Neural crest cell (in vitro differentiated cells): ENCODE measurements at regions not wholly inside any gene's neighbourhood (a gene's known extent, or its start where the extent isn't known, plus 50 kb on each side); places are given as distances from the start of the nearest gene placed in this dataset.
A peak's percentile ranks its signal among the peaks of the same experiment; 100 is the strongest.

Experiments used
- DNase-seq: peaks from one replicate; pipeline ENCODE4 v3.0.0; 2021; ENCODE audit warnings: low read depth, mixed read lengths, low spot score
- H3K27ac Mint-ChIP-seq: one replicate; pipeline ENCODE4 v1.8.0; 2021; ENCODE audit warnings: mild to moderate bottlenecking, mixed read lengths; ENCODE audit not compliant: unreplicated experiment
- H3K27me3 Mint-ChIP-seq: 2 replicates; pipeline ENCODE4 v1.8.0; 2021; ENCODE audit warnings: low read depth, mild to moderate bottlenecking, mixed read lengths
- H3K36me3 Mint-ChIP-seq: 2 replicates; pipeline ENCODE4 v1.8.0; 2021; ENCODE audit warnings: low read depth, mild to moderate bottlenecking, mixed read lengths
- H3K4me1 Mint-ChIP-seq: 2 replicates; pipeline ENCODE4 v1.8.0; 2021; ENCODE audit warnings: mixed read lengths
- H3K4me3 Mint-ChIP-seq: one replicate; pipeline ENCODE4 v1.8.0; 2021; ENCODE audit warnings: mild to moderate bottlenecking, mixed read lengths
- H3K9me3 Mint-ChIP-seq: 2 replicates; pipeline ENCODE4 v1.8.0; 2021; ENCODE audit warnings: mixed read lengths
- TF ChIP-seq, protein P1 (sequence below): fragments of 200-600 bp; sonication (generic); conservative IDR thresholded peaks from 2 replicates; pipeline ENCODE4 v1.5.0; 2021; ENCODE audit warnings: antibody characterized with exemption, mild to moderate bottlenecking

DNA sequence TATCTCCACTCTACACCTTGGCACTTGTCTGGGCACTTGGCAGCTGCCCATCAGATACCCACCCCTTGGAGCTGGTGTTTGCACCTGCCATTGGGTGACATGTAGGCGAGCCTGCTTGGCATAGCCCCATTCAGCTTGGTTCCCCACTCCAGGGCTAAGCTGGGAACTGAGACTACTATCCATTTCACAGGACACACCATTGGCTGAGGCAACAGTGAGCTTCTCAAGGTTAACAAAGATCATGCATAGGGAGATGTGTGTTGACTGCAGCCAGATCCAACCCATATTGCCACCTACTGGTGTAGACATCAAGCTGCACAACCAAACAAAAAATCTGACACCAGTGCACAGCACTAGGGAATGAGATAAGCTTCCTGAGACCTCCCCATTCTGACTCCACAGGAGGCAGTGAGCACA lies 1389.8 kb upstream of the TMEFF2 start:
- Mint-ChIP-seq H3K9me3 (peaks cover 4% of the 10 kb centered on the region), H3K27ac (no peak overlapping the region), H3K27me3 (no peaks in the 10 kb centered on the region), H3K4me1 (no peaks in the 10 kb centered on the region), H3K36me3 (peaks cover 2% of the 10 kb centered on the region), H3K4me3 (no peak overlapping the region)
- DNase-seq, result peak; percentile 1
- TF ChIP-seq, protein P1, sequence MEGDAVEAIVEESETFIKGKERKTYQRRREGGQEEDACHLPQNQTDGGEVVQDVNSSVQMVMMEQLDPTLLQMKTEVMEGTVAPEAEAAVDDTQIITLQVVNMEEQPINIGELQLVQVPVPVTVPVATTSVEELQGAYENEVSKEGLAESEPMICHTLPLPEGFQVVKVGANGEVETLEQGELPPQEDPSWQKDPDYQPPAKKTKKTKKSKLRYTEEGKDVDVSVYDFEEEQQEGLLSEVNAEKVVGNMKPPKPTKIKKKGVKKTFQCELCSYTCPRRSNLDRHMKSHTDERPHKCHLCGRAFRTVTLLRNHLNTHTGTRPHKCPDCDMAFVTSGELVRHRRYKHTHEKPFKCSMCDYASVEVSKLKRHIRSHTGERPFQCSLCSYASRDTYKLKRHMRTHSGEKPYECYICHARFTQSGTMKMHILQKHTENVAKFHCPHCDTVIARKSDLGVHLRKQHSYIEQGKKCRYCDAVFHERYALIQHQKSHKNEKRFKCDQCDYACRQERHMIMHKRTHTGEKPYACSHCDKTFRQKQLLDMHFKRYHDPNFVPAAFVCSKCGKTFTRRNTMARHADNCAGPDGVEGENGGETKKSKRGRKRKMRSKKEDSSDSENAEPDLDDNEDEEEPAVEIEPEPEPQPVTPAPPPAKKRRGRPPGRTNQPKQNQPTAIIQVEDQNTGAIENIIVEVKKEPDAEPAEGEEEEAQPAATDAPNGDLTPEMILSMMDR, result peak; percentile 59

DNA sequence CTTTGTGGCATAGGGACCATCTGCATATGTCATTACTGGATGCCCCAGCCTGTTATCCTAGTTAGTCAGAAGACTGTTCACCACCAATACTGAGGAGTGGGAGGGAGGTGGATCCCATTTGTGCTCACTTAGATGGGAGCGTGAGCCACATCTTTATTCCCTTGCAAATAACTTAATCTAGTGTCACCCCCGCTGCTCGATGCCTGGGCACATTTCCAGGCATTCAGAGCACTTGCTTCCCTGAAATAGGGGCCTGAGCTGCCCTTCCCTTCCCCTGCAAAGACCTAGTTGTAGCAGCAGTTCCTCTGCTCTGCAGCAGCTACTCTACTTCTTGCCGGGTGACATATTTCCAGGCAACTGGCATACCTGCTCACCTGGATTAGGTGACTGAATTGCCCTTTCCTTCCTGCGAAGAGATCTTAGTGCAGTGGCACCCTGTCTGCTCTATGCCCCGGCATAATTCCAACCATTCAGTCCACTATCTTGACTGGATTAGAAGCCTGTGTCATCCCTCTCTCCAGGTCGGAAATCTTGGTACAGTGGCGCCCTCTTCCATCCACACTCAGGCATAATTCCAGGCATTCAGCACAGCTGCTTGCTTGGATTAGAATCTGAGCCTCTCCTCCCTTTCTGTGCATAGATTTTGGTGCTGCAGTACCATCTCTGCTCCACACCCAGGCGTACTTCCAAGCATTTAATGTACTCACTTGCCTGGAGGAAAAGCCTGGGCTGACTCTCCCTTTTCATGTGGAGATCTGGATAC lies 1389.1 kb upstream of the TMEFF2 start:
- Mint-ChIP-seq H3K27me3 (no peaks in the 10 kb centered on the region), H3K4me1 (no peaks in the 10 kb centered on the region), H3K4me3 (no peak overlapping the region), H3K27ac (no peak overlapping the region), H3K9me3 (peaks cover 4% of the 10 kb centered on the region), H3K36me3 (peaks cover 2% of the 10 kb centered on the region)
- DNase-seq, result peak; percentile 14
- TF ChIP-seq, protein P1, result peak; percentile 14

DNA sequence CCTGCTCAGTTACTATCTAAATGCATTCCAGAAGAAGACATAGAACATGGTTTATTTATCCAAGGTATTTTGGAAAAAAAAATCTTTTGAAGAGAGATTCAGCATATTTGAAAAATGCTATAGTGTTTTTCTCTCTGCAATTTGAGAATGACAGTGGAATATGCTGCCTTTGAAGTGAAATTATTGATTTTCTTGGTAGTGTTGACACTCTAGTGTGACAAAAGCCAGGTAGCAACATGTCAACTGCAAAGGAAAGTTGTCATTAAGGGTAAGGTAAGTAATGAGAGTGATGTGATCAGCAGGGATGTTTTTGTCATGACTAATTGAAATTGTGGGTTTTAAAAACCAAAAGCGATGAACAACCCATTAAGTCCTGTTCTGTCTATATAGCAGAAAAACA lies 1387.1 kb upstream of the TMEFF2 start:
- Mint-ChIP-seq H3K4me1 (no peaks in the 10 kb centered on the region), H3K9me3 (peaks cover 4% of the 10 kb centered on the region), H3K36me3 (peaks cover 2% of the 10 kb centered on the region), H3K27ac (no peak overlapping the region), H3K27me3 (no peaks in the 10 kb centered on the region), H3K4me3 (no peak overlapping the region)
- no peak for DNase-seq
- TF ChIP-seq, protein P1, result no peak

DNA sequence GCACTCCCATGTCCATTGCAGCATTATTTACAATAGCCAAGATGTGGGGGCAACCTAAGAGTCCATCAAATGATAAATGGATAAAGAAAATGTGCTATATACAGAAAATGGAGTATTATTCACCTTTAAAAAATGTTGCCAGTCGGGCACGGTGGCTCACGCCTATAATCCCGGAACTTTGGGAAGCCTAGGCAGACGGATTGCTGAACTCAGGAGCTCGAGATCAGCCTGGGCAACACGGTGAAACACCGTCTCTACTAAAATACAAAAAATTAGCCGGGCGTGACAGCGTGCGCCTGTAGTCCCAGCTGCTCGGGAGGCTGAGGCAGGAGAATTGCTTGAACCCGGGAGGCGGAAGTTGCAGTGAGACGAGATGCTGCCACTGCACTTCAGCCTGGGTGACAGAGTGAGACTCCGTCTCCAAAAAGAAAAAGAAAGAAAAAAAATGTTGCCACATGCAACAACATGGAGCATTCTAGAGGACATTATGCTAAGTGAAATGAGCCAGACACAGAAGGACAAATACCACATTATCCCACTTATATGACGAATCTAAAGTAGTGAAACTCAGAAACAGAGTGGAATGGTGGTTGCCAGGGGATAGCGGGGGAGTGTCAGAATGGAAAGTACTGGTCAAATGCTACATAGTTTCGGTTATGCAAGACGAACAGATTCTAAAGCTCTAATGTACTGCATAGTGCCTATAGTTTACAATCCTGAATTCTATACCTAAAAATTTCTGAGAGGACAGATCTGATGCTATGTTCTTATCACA lies 1385.6 kb upstream of the TMEFF2 start:
- Mint-ChIP-seq H3K4me3 (no peak overlapping the region), H3K27ac (no peak overlapping the region), H3K27me3 (no peaks in the 10 kb centered on the region), H3K4me1 (no peaks in the 10 kb centered on the region), H3K9me3 (no peaks in the 10 kb centered on the region), H3K36me3 (peaks cover 2% of the 10 kb centered on the region)
- no peak for DNase-seq
- TF ChIP-seq, protein P1, result no peak

DNA sequence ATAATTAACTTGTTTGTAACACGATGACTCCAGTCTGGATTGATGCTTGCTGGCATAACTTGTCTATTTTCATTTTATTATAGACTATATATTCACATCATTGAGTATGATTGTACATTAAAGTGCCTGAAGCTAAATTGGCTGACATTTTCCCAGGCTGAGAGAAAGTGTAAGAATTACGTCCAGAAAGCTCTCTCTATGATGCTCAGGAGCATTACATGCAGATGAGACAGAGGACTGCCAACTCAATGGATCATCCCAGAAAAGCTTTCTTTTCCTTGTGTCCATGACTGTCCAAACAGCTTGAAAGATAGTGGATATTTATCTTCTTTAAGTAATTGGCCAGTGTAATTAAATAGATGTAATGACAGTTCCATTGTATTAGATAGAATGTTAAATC lies 1372.2 kb upstream of the TMEFF2 start:
- Mint-ChIP-seq H3K27me3 (no peaks in the 10 kb centered on the region), H3K4me3 (no peak overlapping the region), H3K4me1 (no peaks in the 10 kb centered on the region), H3K36me3 (no peaks in the 10 kb centered on the region), H3K9me3 (no peaks in the 10 kb centered on the region), H3K27ac (no peak overlapping the region)
- TF ChIP-seq, protein P1, result no peak
- no peak for DNase-seq
